DND-41 (cell line): ENCODE measurements at regions not wholly inside any gene's neighbourhood (a gene's known extent, or its start where the extent isn't known, plus 50 kb on each side); places are given as distances from the start of the nearest gene placed in this dataset.

Source experiments
- ATAC-seq: fragments of 200-7000 bp; cut with Tn5 transposase; 3 replicates; pipeline ENCODE4 v1.9.1; 2021; ENCODE audit warnings: low read depth; ENCODE audit not compliant: insufficient read depth
- DNase-seq: peaks from one replicate; pipeline ENCODE4 v3.0.0-alpha.2; 2020
- H2AFZ ChIP-seq: 2 replicates; pipeline ENCODE4 v1.6.0; 2012; ENCODE audit warnings: low read depth, low read length
- H3K27ac ChIP-seq: 2 replicates; pipeline ENCODE4 v1.5.1; 2012; ENCODE audit warnings: low read length, inconsistent platforms
- H3K27me3 ChIP-seq: fragments of 200-600 bp; sonication (generic); 2 replicates; pipeline ENCODE4 v1.6.0; 2012; ENCODE audit warnings: low read length, mild to moderate bottlenecking, inconsistent platforms; ENCODE audit not compliant: insufficient read depth, poor library complexity
- H3K36me3 ChIP-seq: 2 replicates; pipeline ENCODE4 v1.5.1; 2012; ENCODE audit warnings: low read length, inconsistent platforms; ENCODE audit not compliant: insufficient read depth
- H3K4me1 ChIP-seq: 2 replicates; pipeline ENCODE4 v1.5.1; 2012; ENCODE audit warnings: mild to moderate bottlenecking, low read length; ENCODE audit not compliant: insufficient read depth
- H3K4me2 ChIP-seq: 2 replicates; pipeline ENCODE4 v1.6.0; 2012; ENCODE audit warnings: mild to moderate bottlenecking, moderate library complexity, low read length, inconsistent platforms; ENCODE audit not compliant: insufficient read depth
- H3K4me3 ChIP-seq, 2 experiments: fragments of 200-600 bp in 1 of 2; shearing (Covaris generic) in 1 of 2; 2 replicates each; pipeline ENCODE4 v1.5.1; 2012 to 2016; ENCODE audit warnings: inconsistent platforms in 2 of 2, low read length in 2 of 2, mild to moderate bottlenecking in 2 of 2, low read depth in 1 of 2, moderate library complexity in 1 of 2
- H3K79me2 ChIP-seq: 2 replicates; pipeline ENCODE4 v1.6.0; 2012; ENCODE audit warnings: low read length, inconsistent platforms; ENCODE audit not compliant: insufficient read depth
- H3K9ac ChIP-seq: 2 replicates; pipeline ENCODE4 v1.6.0; 2012; ENCODE audit warnings: low read depth, mild to moderate bottlenecking, inconsistent platforms, low read length, moderate library complexity
- H3K9me3 ChIP-seq: 2 replicates; pipeline ENCODE4 v1.5.1; 2012; ENCODE audit warnings: low read length, moderate library complexity, mild to moderate bottlenecking, inconsistent platforms; ENCODE audit not compliant: insufficient read depth, severe bottlenecking
- H4K20me1 ChIP-seq: 2 replicates; pipeline ENCODE4 v1.6.0; 2012; ENCODE audit warnings: low read length; ENCODE audit not compliant: insufficient read depth
- EZH2 ChIP-seq: IDR thresholded peaks from 3 replicates; pipeline ENCODE4 v1.6.1; 2012; ENCODE audit warnings: borderline replicate concordance, low read depth, mild to moderate bottlenecking, moderate library complexity, low read length, inconsistent platforms; ENCODE audit not compliant: severe bottlenecking
- TF ChIP-seq, protein P1 (sequence below): IDR thresholded peaks from 2 replicates; pipeline ENCODE4 v1.5.1; 2012; ENCODE audit warnings: borderline replicate concordance, low read length, moderate library complexity, mild to moderate bottlenecking; ENCODE audit not compliant: poor library complexity, severe bottlenecking; ENCODE audit errors: extremely low read depth

DNA sequence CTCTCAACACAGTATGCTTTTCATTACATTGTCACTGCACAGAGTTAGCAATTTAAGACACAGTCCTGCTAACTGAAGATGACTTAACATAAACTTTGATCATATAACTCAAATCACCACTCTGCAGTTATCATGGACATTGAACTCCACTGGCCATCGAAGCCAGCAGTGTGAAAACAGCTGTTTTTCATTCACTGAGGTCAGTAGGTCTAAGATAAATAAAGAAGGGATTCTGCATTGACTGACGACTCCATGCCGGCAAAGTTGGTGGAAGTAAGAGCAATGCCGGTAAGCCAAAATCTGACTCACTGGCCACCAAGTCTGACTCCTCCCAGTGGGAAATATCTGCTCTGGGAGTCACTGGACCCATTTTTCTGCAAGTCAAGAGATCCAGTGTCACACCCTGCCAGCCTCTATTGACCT, 449.9 kb upstream of the ANKRD30A start:
- H4K20me1 ChIP-seq: no peaks in the 10 kb centered on the region
- TF ChIP-seq, protein P1, sequence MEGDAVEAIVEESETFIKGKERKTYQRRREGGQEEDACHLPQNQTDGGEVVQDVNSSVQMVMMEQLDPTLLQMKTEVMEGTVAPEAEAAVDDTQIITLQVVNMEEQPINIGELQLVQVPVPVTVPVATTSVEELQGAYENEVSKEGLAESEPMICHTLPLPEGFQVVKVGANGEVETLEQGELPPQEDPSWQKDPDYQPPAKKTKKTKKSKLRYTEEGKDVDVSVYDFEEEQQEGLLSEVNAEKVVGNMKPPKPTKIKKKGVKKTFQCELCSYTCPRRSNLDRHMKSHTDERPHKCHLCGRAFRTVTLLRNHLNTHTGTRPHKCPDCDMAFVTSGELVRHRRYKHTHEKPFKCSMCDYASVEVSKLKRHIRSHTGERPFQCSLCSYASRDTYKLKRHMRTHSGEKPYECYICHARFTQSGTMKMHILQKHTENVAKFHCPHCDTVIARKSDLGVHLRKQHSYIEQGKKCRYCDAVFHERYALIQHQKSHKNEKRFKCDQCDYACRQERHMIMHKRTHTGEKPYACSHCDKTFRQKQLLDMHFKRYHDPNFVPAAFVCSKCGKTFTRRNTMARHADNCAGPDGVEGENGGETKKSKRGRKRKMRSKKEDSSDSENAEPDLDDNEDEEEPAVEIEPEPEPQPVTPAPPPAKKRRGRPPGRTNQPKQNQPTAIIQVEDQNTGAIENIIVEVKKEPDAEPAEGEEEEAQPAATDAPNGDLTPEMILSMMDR: no peak
- TF ChIP-seq EZH2: no peak

DNA sequence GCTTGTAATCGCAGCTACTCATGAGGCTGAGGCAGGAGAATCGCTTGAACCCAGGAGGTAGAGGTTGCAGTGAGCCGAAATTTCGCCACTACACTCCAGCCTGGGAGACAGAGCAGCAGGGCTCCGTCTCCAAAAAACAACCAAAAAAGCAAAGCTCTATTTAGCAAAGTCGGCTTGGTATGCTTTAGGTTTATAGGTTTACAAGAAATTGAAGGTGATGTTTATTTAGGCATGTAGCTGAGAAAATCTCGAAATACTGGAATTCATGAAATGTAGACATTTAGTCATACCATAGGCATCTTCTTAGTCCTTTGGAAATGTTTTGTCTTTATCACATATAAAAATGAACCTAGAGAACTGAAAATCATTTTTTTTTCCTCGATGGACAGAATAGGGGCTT, 453.8 kb upstream of the ANKRD30A start:
- ATAC-seq (no peak), DNase-seq (no peak)
- Histone ChIP-seq H3K9me3 (no peaks in the 10 kb centered on the region), H3K4me3 (no peak overlapping the region), H3K27me3 (no peaks in the 10 kb centered on the region), H2AFZ (no peak overlapping the region), H3K4me2 (no peak overlapping the region), H3K79me2 (no peaks in the 10 kb centered on the region), H3K36me3 (no peaks in the 10 kb centered on the region), H4K20me1 (no peaks in the 10 kb centered on the region), H3K4me1 (no peaks in the 10 kb centered on the region), H3K9ac (no peak overlapping the region), H3K27ac (no peak overlapping the region)
- TF ChIP-seq, protein P1: no peak
- TF ChIP-seq EZH2: no peak

More for the DNA sequence above, 449.9 kb upstream of the ANKRD30A start:
- DNase-seq (no peak), ATAC-seq (no peak)
- Histone ChIP-seq H3K4me3 (no peak overlapping the region), H2AFZ (no peak overlapping the region), H3K4me2 (no peak overlapping the region), H3K36me3 (no peaks in the 10 kb centered on the region), H3K9me3 (no peaks in the 10 kb centered on the region), H3K4me1 (no peaks in the 10 kb centered on the region), H3K27ac (no peak overlapping the region), H3K79me2 (no peaks in the 10 kb centered on the region), H3K27me3 (no peaks in the 10 kb centered on the region), H3K9ac (no peak overlapping the region)

DNA sequence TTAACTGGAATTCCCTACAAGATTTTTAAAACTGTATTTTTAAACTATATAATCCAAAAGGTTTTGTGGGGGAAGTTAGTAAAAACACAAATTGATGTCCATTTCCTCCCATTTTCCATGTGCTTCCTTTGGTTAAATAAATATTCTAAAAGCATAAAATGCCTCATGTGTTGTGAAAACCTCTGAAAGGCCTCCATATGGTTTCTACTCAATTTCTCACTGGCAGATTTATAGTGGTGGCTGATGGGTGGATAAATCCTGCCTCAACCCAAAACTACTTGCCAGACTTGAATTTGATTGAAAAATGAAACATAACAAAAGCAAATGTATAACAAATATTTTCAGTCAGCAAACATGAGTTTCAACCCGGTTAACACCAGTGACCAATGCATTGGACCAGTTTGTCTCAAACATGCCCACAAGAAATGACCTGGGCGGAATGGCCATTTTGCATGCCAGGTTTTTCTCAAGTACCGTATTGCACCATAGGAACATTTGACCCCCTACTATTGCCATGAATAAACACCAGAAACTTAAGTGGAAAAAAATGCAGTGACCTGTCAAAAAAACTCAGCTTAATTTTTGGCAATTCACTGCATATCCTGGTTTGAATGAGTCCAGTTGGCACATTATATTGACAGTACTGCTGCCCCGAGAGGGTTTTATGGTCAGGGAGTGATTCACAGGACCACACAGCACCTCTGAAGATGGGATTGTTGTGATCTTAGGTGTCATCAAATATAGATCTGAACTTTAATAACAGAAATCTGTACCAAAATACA, 454.6 kb upstream of the ANKRD30A start:
- no peak overlapping the region for H3K9ac ChIP-seq
- ATAC-seq (no peak), DNase-seq (no peak)
- H3K4me3 ChIP-seq: no peak overlapping the region
- no peaks in the 10 kb centered on the region for H3K79me2 ChIP-seq
- no peak overlapping the region for H3K27ac ChIP-seq
- H3K36me3 ChIP-seq: no peaks in the 10 kb centered on the region
- H3K4me2 ChIP-seq: no peak overlapping the region
- H3K9me3 ChIP-seq: no peaks in the 10 kb centered on the region
- H2AFZ ChIP-seq: no peak overlapping the region
- no peaks in the 10 kb centered on the region for H3K27me3 ChIP-seq
- no peaks in the 10 kb centered on the region for H3K4me1 ChIP-seq
- TF ChIP-seq, protein P1: no peak
- TF ChIP-seq EZH2: no peak
- H4K20me1 ChIP-seq: no peaks in the 10 kb centered on the region
